ENCODE measurements at regions not wholly inside any gene's neighbourhood (a gene's known extent, or its start where the extent isn't known, plus 50 kb on each side); places are given as distances from the start of the nearest gene placed in this dataset.
"Not testable (repeated sequence)": the region's sequence is repeated elsewhere in the genome, so short reads cannot be mapped to it uniquely, and the experiment has no call there.

DNA sequence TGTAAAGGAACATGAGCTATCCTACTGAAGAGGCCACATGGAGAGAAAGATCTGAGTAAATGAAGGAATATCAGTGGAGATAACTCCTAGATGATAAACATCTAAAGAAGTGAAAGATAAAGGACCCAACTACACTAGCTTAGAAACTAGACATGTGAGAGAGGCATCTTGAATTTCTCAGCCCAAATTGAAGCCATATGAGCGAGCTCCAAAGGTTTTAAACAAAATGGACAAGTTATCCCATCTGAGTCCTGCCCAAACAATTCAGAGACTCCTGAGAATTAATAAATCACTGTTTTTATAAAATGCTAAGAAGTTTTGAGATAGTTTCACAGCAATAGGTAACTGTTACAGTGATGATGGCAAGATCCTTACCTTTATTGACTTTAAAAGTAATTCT, 438.9 kb downstream of the NAV3 start:
- no peak for DNase-seq

DNA sequence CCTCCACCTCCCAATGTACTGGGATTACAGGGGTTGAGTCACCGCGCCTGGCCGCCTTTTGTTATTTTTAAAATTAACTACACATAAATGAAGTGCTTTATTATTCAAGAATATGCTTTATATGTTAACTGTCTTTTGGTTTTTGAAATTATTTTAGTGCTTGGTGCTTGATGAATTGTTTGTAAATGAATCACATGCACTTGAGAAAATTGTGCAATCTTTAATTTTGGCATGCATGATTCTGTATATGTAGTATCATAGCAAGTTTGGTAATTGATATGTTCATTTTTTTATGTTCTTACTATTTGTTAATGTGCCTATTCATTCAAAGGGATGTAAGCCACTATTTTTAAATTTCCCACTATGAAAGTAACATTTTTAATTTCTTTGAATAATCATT, 440.9 kb downstream of the NAV3 start:
- no peak for DNase-seq

DNA sequence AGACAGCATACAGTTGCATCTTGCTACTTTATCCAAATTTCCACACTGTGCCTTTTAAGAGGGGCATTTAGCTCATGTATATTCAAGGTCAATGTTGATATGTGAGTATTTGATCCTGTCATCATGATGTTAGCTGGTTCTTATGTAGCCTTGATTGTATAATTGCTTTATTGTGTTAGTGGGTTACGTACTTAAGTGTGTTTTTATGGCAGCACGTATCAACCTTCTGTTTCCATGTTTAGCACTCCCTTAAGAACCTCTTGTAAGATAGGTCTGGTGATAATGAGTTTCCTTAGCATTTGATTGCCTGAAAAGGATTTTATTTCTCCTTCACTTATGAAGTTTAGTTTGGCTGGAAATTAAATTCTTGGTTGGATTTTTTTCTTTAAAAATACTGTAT, 445.2 kb downstream of the NAV3 start:
- no peak for DNase-seq

DNA sequence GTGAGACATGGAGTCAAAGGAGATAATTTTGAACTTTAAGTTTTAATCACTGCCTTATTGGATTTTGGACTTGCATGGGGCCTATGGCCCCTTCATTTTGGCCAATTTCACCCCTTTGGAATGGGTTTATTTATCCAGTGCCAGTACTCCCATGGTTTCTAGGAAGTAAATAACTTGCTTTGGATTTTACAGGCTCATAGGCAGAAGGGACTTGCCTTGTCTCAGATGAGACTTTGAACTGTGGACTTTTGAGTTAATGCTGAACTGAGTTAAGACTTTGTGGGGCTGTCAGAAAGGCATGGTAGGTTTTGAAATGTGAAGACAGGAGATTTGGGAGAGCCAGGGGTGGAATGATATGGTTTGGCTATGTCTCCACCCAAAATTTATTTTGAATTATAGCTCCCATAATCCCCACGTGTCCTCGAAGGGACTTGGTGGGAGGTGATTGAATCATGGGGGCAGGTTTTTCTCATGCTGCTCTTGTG, 448.1 kb downstream of the NAV3 start:
- DNase-seq = no peak

GRCh38 chr12:78279567-78279966, 448.9 kb downstream of the NAV3 start:
- no peak for DNase-seq

DNA sequence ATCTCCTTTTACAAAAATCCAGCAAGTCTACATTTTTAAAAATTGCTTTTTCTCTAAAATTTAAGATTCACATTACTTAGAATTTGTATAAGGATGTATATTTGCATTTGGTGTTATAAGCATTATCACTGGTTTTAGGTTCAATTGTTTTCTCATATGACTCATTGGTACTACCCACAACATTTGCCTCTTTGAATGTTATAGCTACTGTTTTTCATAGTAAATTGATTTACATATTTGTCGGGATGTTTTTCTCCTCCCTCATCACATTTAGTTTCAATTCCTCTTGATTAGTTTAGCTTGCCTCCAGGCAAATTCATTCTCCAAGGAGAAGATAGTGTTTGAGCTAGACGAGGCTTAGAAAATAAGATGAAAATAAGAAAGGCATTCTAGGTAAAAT, 450.4 kb downstream of the NAV3 start:
- not testable (repeated sequence) for DNase-seq

DNA sequence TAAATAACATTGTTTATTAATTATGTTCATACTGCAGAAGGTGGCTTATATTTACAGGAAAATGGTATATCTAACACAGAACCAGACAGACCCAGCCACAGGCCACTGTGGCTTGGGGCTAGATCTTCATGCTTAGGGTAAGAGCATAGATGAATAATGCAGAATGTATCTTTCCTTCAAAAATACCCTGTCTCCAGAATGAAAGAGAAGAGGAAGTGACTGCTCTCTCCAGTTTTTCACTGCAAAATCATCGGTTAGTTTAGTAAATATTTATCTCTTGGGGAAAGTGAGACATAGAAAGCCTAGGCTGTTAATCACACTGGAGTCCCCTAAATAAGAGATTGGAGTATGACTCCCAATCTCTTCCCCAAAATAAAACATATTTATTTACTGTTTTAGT, 453.7 kb downstream of the NAV3 start:
- no peak for DNase-seq

DNA sequence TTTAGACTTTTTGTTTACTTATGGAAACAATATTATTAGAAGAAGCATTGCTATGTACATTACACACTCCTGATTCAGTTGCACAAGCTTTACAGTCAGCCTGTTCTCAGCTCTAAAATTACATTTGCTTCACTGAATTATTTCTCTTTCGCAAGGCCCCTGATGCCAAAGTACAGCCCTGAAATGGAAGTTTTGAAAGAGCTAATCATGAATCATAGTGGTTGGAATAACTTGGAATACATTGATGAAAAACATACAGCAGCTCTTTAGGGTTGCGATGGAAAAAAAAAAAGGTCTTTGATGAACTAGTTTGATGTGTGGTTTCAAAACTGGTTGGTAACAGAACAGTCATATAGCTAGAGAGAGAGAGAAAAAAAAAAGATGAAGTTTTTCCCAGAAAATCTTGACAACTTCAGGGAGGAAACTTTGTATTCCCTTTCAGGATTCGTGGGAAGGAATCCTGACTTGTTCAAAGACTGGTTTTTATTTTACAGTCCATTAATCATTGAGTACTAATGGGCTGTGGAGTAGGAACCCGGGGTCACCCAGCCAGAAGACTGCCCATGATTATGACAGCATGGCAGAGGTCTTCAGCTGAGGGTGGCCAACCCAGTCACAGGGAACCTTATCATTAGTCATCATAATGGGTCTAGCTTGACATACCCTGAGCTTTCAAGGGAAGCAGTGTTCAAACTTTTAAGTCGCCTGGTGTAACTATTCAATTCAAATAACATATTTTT, 460.1 kb downstream of the NAV3 start:
- no peak for DNase-seq

- DNase-seq = no peak
Observed at GRCh38 chr12:78293059-78293686, 462.5 kb downstream of the NAV3 start.

GRCh38 chr12:78301282-78301681, 470.6 kb downstream of the NAV3 start:
- DNase-seq = not testable (repeated sequence)

- DNase-seq = no peak
Observed at GRCh38 chr12:78305808-78306207, 475.1 kb downstream of the NAV3 start.

GRCh38 chr12:78306236-78306635, 475.5 kb downstream of the NAV3 start:
- DNase-seq = no peak

GRCh38 chr12:78308701-78309100, 478.0 kb downstream of the NAV3 start:
- no peak for DNase-seq

DNA sequence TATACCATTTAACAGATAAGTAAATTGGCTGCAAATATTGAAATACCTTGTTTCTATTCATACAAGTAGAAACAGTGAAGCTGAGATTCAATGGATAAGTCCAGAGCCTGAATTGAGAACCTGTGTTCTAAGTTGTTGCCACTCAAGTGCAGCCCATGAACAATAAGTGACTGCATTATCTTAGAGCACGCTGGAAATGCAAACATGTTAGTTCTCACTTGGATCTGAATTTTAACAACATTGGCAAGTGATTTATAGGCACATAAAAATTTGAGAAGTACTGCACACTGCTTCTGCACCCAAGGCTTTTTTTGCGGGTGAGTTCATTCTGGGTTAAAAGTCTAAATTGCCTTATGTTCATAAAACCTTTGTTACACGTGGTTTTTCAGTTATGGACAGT, 484.3 kb downstream of the NAV3 start:
- no peak for DNase-seq

DNA sequence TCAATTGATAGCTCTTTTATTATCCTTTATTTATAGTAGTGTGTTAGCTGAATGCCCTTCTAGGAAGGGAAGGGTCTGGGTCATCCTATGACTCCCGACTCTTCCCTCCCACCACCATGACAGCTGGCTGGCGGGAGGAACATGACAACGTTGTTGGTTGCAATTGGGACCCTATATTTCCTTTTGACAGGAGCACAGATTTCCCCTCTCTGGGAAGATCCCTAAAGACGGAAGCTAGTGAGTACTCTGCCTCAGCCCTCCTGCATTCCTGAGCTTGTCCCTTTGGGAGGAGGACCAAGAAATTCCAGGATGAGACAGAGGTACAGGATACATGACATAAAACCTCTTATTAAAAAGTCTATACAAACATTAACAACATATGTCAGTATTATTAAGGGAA, 485.4 kb downstream of the NAV3 start:
- DNase-seq = no peak

GRCh38 chr12:78316631-78317468, 486.2 kb downstream of the NAV3 start:
- DNase-seq = no peak

GRCh38 chr12:78321696-78322095, 491.0 kb downstream of the NAV3 start:
- DNase-seq = no peak

GRCh38 chr12:78323226-78323625, 492.5 kb downstream of the NAV3 start:
- no peak for DNase-seq

- no peak for DNase-seq
Observed at GRCh38 chr12:78324234-78324633, 493.5 kb downstream of the NAV3 start.

- DNase-seq = no peak
Observed at GRCh38 chr12:78328524-78328923, 497.8 kb downstream of the NAV3 start.

DNA sequence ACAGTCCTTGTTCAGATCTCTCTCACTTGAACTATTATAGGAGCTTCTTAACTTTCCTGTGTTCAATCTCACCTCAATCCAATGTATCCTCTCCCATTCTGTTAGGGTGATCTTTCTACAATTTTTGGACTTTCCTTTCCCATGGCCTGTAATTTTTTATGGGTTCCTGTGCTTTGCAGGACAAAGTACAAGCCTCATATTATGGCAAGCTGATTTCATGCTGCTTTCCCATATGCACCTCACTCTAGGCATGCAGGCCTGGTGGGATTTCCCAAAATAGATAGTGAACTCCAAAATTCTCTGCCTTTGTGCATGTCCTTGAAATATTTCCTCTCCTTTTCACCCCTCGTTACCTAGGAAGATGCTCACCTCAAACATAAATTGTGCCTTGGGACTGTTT, 499.4 kb downstream of the NAV3 start:
- DNase-seq = no peak

DNA sequence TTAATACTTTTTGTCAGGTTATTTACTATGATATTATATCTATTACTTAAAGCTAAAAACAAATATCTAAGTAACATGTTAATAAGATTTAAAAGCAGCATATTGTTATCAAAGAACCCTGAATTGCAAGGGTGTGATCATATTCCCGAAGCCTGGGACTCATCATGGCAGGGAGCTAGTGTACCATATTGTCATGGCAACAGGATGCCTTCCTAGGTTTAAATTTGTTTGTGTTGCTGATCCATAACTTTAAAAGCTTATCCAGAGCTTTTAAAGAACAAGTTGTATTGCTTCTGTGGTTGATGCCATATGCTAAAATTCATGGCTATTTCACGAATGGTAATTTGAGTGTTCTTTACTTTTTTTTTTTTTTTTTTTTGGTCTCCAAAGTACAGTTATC, 500.5 kb downstream of the NAV3 start:
- DNase-seq = no peak

GRCh38 chr12:78331753-78332152, 501.1 kb downstream of the NAV3 start:
- DNase-seq = no peak

Measured in occipital lobe (tissue), 1 donor.